Epithelial cell of esophagus (primary cell): ENCODE measurements at regions not wholly inside any gene's neighbourhood (a gene's known extent, or its start where the extent isn't known, plus 50 kb on each side); places are given as distances from the start of the nearest gene placed in this dataset.
"Not testable (repeated sequence)": the region's sequence is repeated elsewhere in the genome, so short reads cannot be mapped to it uniquely, and the experiment has no call there.

Source experiments
- DNase-seq: peaks from one replicate; pipeline ENCODE4 v3.0.0; 2010; ENCODE audit warnings: low read depth
- H3K4me3 ChIP-seq: 2 replicates; pipeline ENCODE4 v1.5.1; 2011; ENCODE audit warnings: mild to moderate bottlenecking, low read length, control low read depth
- CTCF ChIP-seq: IDR thresholded peaks from 2 replicates; pipeline ENCODE4 v1.5.1; 2011; ENCODE audit warnings: low read depth, mild to moderate bottlenecking, low read length, control low read depth, inconsistent platforms; ENCODE audit not compliant: insufficient read depth; ENCODE audit errors: missing control alignments

- TF ChIP-seq CTCF: no peak
- no peak overlapping the region for H3K4me3 ChIP-seq
- DNase-seq: no peak
These were observed 79.0 kb upstream of the TMEM170B start for GRCh38 chr6:11458509-11458908.

- DNase-seq, H3K4me3 ChIP-seq: not testable (repeated sequence)
These were observed 80.1 kb upstream of the TMEM170B start for GRCh38 chr6:11457422-11457821.

- H3K4me3 ChIP-seq, DNase-seq: not testable (repeated sequence)
These were observed 85.4 kb upstream of the TMEM170B start for GRCh38 chr6:11452106-11452505.

GRCh38 chr6:11450037-11450436 is 87.5 kb upstream of the TMEM170B start:
- no peak for TF ChIP-seq CTCF
- DNase-seq: no peak
- no peak overlapping the region for H3K4me3 ChIP-seq

- no peak overlapping the region for H3K4me3 ChIP-seq
- no peak for TF ChIP-seq CTCF
- DNase-seq: no peak
These were observed 88.1 kb upstream of the TMEM170B start for GRCh38 chr6:11449408-11449807.

GRCh38 chr6:11448038-11448437 is 89.5 kb upstream of the TMEM170B start:
- no peak overlapping the region for H3K4me3 ChIP-seq
- no peak for DNase-seq
- TF ChIP-seq CTCF: no peak

GRCh38 chr6:11447265-11447664 is 90.3 kb upstream of the TMEM170B start:
- H3K4me3 ChIP-seq: no peak overlapping the region
- no peak for TF ChIP-seq CTCF
- no peak for DNase-seq

GRCh38 chr6:11445146-11445545 is 92.4 kb upstream of the TMEM170B start:
- H3K4me3 ChIP-seq: no peak overlapping the region
- no peak for TF ChIP-seq CTCF
- no peak for DNase-seq

GRCh38 chr6:11443125-11443524 is 94.4 kb upstream of the TMEM170B start:
- H3K4me3 ChIP-seq, DNase-seq: not testable (repeated sequence)
